DMS 273 treated with DMSO at 0.1 percent for 48 hours (cell line): ENCODE measurements at regions not wholly inside any gene's neighbourhood (a gene's known extent, or its start where the extent isn't known, plus 50 kb on each side); places are given as distances from the start of the nearest gene placed in this dataset.

Experiments used
- DNase-seq: peaks from one replicate; lab custom pipeline; 2025; lab: John Stamatoyannopoulos, UW

DNA sequence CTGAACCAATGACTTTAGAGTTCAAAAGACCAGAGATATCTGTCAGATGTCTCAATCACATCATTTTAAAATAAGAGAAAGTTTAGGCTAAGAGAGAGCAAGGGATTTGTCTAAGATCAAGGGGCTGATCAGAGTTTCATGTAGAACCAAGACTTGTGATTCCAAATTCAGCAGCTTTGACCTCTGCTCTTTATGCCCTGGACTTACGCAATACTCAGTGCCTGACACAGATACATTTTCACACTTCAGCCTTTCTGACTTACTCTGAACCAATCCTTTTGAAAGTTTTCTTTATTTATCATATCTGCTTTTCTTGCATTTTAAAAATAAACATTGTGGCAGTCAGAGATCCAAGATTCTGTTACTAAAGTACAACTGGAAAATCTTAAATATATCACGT lies 428.0 kb downstream of the PLPP3 start:
- no peak for DNase-seq

DNA sequence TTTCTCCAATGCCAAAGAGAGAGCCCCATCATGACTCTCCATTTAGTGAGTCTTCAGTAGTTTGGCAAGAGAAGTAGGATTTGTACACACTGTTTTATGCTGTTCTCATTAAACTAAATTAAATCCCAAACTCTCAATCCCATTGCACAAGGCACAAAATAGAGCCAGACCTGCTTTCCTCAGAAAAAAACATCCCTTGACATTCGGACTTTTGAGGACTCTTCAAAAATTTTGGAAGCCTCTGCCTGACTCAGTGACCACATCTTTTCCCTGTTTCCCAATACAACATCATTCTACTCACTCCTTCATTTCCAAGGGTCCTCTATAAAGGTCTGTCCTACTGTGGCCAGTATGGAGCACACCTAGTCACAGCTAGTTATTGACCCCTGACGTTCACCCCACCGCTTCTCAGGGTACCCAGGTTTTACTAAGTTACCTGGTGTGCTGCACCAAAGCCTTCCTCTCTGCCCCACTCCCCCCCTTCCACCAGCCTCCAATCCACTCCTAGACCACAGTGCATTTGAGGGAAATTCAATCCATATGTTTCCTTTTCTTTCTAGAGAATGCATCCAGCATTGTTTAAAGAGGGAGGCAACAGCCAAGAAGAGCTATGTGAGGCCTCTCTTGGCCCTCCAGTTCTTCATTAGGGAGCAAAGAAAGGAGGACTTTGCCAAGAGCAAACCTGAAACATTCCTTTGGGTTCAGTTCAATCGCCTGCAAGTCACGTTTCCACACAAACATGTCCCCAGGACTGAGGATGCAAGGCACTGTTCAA lies 428.7 kb downstream of the PLPP3 start:
- DNase-seq = no peak

DNA sequence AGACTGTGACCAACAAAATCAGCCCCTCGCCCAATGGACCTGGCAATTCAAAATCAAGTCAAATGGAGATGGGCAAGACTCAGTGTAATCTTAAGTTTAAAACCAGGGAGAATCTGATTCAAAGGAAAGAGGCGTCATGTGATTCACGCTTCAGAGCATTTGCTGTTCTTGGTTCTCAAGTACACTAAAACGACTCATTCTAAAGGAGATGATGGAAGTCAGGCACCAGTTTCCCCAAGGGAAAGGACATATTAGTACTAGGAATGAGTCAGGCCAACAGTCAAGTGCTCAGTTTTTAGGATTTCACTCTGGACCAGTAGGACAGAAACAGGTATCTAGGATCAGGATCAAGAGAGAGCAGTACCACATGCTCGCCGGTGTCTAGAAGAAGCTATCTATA lies 429.6 kb downstream of the PLPP3 start:
- DNase-seq = no peak

DNA sequence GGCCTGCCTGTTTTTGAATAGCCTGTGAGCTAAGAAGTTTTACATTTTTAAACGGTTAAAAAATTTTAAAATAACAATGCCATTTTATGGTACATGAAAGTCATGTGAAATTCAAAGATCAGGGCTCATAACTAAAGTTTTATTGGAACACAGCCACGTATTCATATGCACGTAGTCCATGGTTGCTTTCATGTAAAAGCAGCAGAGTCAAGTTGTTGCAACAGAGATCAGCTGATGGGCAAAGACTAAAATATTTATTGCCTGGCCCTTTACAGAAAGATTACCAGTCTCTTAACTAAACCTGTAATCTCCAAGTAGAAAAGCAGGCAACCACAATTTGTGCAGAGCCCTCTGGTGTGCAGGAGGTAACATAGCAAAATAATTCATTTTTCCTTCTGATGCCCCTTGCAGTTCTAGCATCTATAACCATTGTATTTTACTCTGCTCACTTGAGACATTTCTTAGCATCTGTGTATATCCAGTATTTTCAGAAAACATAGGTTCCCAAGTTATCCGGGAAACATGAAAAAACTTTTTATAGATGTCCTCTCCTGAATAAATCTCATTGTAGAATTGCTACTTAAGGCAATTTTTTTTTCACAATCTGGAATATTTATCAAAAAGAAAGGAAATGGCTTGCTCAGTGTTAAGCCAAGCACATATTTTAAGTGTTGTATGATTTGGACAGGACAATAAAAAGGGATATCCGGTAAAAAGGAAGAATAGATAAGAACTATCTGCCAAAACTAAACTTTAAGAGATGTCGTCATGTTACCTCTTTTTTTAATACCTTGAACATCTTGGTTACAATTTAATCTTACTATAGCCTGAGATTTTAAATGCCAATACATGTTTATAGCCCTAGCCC lies 430.8 kb downstream of the PLPP3 start:
- DNase-seq = no peak

DNA sequence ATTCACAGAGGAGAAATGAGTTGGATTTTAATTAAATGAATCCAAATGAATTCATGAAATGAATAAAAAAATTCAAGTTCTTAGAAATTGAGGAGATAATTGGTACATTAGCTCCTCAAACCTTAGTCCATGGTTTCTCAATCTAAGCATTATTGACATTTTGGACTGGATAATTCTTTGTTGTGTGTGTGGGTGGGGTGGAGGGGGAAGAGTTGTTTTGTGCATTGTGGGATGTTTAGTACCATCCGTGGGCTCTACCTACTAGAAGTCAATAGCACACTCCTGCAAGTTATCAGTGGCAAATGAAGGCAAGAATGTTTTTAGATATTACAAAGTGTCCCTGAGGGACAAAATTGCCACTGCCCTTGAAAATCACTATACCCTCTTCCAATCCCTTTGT lies 431.9 kb downstream of the PLPP3 start:
- DNase-seq = no peak

DNA sequence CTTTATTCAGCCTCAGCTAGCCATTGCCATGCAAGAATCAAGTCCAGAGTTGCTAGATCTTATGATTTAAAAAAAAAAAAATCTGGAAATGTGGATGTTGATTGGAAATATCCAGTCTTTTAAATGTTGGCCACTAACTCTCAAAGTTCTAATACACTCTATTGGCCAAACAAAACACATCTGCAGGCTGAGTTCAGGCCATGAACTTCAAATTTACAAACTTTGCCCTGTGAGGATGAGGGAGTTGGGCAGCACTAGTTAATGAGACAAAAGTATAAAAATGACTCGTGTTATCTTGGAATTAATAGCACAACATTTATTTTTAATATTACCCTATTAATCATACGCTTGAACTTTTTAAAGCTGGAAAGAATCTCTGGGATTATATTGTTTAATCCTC lies 432.3 kb downstream of the PLPP3 start:
- DNase-seq = no peak

DNA sequence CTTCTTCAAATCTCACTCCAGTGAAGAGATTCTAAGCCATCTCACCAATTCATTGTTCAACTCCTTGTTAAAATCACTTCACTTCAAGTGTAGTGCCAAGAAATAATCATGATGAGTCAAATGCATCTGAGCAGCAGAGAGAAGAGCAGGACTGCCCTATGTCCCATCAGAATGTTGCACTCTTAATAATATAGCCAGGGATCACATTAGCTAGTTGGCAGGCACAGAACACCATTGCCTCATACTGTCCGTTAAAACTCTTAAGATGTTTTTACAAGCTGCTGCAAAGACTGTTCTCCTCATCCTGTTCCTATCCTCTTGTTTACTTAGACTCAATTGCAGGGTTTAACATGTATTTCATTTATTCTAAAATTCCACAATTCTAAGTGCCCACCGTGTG lies 432.9 kb downstream of the PLPP3 start:
- no peak for DNase-seq

DNA sequence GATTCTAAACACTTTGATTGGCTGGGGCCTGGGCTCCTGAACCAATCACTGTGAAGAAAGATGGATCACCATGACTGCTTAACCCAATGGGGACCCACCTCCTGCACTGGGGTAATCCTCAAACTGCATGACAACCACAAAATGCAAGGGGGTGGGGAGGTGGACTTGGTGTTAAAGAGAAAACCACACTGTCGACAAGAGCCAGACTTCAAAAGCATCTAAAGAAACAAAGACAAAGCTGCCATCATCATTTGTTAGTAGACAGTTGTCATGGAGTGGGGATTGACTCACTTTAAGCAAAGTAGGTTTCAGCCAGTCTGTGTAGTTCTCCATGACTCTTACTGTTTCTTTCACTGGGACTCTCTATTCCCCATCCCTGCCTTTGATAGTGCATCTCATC lies 433.8 kb downstream of the PLPP3 start:
- DNase-seq = no peak

DNA sequence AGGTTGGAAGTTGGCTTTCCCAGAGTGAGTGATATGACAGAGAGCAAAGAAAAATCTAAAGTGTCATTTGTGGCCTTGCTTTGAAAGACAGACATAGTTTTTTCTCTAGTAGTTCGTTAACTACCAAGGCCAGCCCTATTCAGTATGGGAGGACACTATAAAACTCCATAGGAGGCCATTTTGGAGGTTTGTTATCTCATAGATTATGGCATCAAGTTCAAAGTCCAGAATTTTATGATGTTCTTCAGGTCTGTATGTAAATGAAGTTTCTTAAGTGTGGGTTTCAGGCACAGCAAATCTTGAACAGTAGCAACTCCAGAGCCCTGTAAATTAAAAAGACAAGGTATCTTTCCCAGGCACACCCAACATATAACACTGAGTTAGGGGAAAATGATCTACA lies 437.1 kb downstream of the PLPP3 start:
- DNase-seq = no peak

DNA sequence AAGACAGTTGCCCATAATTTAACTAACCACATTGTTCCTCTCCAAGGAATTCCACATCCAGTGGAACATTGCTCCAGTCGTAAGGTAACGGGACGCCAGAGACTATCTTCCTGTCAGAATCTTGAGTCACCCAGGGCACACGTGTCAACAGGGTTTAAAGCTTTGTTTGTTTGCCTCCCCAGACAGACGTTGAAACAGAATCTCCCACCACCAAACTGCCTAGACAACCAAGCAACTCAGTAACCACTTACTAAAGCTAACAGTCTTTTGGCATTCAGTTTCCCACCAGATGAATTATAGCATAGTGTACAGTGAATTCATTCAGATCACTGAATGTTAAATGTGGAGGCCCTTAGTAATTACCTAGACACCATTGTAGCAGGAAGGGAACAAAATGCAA lies 439.5 kb downstream of the PLPP3 start:
- no peak for DNase-seq

DNA sequence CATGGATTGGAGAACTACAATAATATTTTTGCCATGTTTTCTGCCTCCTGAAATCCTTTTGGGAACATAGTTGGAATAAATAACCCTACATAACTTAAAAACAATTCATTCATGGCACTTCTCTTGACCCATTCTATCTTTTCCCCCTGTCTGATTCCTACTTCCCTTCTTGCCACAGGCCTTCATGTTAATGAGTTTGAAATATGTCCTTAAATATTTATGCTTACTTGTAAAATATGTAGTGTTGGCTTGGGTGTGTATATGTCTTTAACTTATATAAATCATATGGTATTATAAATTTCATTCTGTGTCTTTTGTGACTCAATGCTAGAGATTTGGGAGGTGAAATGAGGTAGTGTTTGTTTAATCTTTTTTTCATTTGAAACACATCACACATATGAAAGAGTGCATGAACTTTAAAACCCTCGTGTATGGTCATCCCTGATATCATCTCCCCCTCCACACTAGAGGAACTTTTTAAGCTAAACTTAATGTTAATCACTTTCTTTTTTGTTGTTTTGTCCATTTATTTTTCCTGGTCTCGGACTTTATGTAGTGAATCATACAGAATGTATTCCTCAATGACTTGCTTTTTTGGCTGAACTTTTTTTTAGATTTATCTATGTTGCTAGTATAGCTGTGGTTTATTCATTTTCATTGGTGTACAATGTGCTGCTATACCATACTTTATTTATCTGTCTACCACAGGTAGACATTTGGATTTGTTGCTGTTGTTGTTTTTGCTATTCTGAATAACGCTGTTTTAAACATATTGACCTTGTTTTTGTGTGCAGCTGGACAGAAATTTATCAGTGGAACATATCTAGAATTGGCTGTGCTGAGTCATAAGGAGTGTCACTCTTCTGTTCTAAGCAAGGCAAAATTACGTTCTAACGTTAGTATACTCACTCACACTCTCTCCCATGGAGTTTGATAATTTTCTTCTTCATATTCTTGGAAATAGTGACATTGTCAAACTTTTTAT lies 441.6 kb downstream of the PLPP3 start:
- DNase-seq = no peak

DNA sequence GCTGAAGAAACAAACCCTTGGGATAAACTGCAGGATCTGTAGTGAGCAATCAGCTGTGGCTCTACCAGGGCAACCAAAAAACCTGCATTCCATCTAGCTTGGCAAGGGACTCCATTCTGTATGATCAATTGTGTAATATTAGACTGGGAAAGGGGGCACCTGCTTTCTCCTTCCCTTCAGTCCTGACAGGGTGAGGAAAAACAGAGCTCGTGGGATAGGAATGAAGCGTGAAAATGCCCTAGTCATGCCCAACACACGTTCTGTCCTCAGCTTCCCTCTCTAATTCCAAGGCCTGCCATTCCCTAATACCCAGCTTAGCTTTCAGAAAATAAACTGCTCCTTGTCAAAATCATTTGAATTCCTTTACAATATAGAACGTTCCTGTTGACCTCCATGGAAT lies 442.3 kb downstream of the PLPP3 start:
- no peak for DNase-seq

DNA sequence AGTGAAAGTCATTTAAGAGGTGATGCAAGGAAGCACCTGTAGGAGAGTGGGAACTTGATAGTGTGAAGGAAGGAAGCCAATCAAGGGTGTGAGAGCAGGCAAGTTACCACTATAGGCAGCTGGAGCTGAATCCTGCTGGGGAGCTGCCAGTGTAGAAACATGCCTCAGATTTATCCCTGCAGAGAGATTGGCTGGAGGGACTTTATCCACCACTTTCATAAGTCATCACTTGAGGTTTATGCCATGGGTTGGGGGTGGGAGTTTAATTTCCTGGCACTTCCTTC lies 443.6 kb downstream of the PLPP3 start:
- DNase-seq = no peak

DNA sequence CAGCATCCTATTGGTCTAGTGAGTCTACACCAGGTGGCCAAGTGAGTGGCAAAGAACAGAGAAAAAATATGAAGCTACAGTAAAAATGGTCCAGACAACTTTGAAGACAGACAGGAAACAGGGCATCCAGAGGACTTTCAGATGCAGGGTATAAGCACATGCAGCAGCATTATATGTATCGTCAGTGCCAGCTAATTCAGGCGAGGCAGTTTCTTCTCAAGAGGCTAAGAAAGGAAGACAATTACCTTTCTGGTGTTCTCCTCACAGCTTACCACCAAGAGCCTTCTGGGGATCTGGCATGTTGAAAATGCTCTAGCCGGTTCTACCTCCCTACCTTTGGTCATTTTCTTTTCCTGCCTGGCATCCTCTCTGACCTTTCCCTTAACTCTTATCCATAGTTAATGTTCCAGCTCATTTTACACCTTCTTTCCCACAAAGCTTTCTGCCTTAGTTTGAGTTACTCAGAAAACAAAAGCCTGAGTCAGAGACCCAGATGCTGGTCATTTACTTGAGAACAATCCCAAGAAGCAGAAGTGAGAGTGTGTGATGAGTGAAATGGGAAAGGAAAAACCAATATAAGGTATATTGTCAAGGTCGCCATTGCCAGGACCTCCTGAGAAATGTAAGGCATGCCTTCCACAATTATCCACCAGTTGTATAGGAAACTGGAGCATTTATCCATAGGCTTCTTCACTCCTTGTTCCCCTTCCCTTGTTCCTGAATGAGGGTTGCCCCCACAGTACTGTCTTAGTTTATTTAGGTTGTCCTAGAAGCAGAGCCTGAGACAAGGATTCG lies 444.1 kb downstream of the PLPP3 start:
- DNase-seq = no peak

DNA sequence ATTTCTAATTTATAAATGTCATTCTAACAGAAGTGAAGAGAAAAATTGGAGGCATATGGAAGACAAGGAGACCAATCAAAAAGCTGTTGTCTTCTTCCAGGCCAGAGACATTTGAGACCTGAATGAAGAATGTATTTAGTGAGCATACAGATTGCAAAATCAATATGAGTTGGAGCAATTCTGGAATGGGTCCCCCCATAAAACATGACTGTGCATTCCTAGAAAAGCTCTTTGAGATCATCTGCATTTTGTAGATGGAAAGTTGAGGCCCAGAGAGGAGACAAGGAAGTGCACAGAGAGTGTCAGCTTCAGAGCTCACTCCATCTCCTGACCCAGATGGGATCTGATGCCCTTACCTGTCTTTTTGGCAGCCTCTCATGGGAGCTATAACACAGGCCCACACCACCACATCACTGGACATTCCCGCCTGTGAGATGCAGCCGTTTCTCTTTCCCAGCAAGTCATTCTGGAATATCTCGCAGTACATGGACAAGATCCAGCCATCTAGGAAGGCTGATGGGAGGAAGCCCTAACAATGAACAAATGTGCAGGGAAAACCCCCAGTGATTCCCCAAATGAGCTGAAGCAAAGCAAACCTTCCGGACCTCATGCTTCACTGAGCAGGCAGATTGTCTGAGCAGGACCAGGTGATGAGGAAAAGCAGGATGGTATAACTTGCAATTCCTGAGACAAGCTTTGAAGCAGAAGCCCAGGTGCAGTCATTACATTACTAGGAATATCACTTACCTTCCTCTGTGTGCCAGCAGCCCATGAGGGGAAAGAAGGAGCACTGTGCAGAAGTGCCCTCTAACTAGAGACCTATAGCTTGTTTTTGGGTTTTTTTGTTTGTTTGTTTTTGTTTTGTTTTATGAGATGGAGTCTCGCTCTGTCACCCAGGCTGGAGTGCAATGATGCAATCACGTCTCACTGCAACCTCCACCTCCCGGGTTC lies 445.6 kb downstream of the PLPP3 start:
- no peak for DNase-seq

DNA sequence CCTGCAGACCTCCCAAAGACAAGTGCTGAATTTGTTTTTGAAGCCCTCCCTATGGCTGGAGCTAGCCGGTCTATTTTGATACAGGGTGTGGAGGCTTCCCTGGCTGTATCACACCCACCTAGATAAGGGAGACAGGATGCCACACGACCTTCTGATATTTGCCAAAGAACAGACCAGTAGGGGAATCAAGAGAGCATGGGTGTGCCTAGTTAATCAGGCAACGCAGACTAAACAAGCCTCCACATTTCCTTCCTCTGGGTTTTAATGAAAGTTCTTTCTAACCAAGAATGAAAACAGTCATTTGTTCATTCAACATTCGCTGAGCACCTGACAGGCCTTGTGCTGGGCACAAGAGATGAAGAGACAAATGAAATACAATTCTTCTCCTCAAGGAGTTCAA lies 446.8 kb downstream of the PLPP3 start:
- no peak for DNase-seq

DNA sequence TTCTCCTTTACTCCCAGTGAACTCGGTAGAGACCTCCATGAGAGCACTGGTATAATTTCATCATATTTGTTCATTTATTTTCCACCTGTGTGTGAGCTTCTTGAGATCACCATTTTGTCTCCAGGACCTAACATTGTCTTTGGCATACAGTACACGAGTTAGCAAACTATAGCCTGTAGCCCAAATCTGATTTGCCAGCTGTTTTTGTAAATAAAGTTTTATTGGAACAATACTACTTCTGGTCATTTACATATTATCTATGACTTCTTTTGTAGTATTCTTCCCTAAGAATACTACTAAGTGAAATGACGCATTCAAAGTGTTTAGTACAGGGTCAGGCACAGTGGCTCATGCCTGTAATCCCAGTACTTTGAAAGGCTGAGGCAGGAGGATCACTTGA lies 449.5 kb downstream of the PLPP3 start:
- DNase-seq = no peak

DNA sequence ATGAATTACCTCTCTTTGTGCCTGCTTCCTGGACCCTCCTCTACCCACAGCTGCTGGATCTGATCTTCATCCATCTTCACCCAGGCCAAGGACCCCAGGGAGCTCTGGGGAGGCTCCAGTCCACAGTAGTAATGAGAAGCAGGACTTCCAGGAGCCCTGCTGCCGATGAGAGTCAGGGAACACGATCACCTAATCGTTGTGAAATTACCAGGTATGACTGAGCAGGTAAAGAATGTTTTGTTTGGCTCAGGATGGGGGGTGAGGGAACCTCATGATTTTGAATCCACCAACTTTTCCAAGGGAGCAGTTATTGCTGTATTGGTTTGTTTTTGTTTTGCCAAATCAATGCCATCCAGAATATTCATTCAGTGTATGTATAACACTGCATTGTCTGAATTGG lies 454.0 kb downstream of the PLPP3 start:
- no peak for DNase-seq

DNA sequence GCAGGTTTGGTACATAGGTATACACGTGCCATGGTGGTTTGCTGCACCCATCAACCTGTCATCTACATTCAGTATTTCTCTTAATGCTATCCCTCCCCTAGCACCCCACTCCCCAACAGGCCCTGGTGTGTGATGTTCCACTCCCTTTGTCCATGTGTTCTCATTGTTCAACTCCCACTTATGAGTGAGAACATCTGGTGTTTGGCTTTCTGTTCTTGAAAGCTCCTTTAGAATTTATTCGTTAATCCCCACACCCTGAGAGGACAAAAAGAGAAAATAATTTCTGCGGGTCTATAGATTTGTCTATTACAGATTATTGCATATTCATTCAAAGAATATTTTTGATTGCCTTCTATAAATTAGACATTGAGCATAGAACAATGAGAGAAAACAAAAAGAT lies 455.5 kb downstream of the PLPP3 start:
- no peak for DNase-seq

DNA sequence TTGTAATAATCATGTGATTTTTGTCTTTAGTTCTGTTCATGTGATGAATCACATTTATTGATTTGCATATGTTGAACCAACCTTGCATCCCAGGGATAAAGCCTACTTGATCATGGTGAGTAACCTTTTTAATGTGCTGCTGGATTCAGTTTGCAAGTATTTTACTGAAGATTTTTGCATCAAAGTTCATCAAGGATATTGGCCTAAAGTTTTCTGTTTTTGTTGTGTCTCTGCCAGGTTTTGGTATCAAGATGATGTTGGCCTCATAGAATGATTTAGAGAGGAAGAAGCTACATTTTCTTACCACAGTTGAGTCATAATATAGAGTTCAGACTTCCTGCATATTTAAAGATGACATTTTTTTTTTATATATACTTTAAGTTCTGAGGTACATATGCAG lies 455.9 kb downstream of the PLPP3 start:
- no peak for DNase-seq

DNA sequence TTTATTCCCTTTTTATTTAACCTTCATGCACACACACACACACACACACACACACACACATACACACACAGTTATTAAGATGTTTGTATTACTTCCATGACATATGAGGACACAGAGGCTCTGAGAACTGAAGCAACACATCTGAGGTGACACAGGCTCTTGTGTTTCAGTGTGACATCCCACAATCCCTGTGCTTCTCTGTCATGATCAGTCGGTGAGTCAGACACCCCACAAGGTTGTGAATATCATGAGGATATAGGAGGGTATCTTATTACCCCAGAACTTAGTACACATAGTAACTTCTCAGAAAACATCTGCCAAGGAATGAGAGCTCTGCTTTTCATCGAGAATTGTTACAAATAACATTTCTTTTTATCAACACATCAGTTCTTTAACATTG lies 459.3 kb downstream of the PLPP3 start:
- no peak for DNase-seq
